Stomach (tissue), 4 donors: ENCODE measurements at regions not wholly inside any gene's neighbourhood (a gene's known extent, or its start where the extent isn't known, plus 50 kb on each side); places are given as distances from the start of the nearest gene placed in this dataset.

ENCODE experiments used
- EP300 ChIP-seq: sonication (generic); formaldehyde crosslinking; IDR thresholded peaks from one replicate; pipeline ENCODE4 v1.6.1; 2017; ENCODE audit warnings: antibody characterized with exemption
- POLR2A ChIP-seq, 4 donors: fragments of 450-650 bp; IDR thresholded peaks; one replicate each; pipeline ENCODE4 v1.6.1; 2016; ENCODE audit warnings: antibody characterized with exemption in 4 of 4, control low read depth in 2 of 4, mild to moderate bottlenecking in 1 of 4, moderate library complexity in 1 of 4
- POLR2AphosphoS5 ChIP-seq, 3 donors: sonication (generic); formaldehyde crosslinking; IDR thresholded peaks; one replicate each; pipeline ENCODE4 v1.6.1; 2016; ENCODE audit warnings: antibody characterized with exemption in 3 of 3
- TF ChIP-seq, protein P1 (sequence below), 7 experiments: fragments of 450-650 bp in 4 of 7; fragments of 200-600 bp in 3 of 7; sonication (generic) in 3 of 7; IDR thresholded peaks; one replicate each; pipeline ENCODE4 v1.5.1; 2016 to 2019; ENCODE audit warnings: antibody characterized with exemption in 7 of 7, control low read depth in 2 of 7, mild to moderate bottlenecking in 1 of 7

DNA sequence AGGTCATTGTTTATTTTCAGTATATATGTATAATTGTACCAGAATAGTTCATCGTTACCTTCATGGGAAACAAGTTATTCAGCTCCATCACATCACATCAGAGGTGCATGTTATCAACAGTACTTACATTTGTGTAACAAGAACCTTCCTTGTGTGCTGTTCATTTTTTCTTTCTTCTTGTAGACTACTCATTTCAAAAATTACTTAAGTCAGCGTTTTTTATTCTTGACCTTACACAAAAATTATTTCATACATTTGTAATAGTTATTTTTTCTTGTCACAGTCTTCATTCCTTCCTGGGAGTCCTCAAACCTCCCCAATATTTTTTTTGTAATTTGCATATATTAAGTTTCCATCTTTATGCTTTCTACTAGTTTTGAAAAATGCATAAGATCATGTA lies 725.7 kb upstream of the ADGRB3 start:
- TF ChIP-seq POLR2AphosphoS5 (IDR thresholded peaks at IDR 0.05) = no peak
- no peak for TF ChIP-seq POLR2A (IDR thresholded peaks at IDR 0.05)
- TF ChIP-seq, protein P1, sequence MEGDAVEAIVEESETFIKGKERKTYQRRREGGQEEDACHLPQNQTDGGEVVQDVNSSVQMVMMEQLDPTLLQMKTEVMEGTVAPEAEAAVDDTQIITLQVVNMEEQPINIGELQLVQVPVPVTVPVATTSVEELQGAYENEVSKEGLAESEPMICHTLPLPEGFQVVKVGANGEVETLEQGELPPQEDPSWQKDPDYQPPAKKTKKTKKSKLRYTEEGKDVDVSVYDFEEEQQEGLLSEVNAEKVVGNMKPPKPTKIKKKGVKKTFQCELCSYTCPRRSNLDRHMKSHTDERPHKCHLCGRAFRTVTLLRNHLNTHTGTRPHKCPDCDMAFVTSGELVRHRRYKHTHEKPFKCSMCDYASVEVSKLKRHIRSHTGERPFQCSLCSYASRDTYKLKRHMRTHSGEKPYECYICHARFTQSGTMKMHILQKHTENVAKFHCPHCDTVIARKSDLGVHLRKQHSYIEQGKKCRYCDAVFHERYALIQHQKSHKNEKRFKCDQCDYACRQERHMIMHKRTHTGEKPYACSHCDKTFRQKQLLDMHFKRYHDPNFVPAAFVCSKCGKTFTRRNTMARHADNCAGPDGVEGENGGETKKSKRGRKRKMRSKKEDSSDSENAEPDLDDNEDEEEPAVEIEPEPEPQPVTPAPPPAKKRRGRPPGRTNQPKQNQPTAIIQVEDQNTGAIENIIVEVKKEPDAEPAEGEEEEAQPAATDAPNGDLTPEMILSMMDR (IDR thresholded peaks at IDR 0.05) = no peak
- TF ChIP-seq EP300 = no peak
